ENCODE measurements at regions not wholly inside any gene's neighbourhood (a gene's known extent, or its start where the extent isn't known, plus 50 kb on each side); places are given as distances from the start of the nearest gene placed in this dataset.
"Not testable (repeated sequence)": the region's sequence is repeated elsewhere in the genome, so short reads cannot be mapped to it uniquely, and the experiment has no call there.

DNA sequence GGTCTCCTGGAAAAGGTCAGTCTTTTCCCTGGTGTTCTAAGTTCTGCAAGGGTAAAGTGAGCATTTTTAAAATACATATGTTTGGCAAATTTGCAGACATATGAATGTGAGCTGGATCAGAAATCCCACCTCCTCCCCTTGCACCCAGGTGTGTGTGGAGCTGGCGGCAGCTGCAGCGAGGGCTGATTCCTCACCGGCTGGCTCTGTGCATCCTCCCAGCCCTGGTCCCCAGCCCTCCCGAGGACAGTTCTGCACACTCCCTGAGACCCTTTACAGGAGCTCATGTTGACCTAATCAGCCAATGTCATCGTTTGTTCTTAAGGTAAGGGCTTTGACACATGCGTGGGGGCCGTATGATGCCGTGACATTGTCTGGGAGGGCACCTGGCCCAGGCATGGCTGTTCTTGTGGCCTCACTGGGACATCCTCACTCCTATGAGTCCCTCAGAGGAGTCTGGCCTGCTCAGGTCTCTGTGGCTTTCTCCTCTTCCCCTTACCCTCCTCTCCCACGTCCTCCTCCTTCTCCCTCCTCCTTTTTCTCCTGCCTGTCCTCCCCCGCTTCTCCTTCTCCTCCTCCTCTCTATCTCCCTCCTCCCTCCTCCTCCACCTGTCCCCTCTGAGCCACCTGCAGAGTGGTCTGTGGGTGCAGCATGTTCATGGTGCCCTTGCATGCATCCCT is 289.2 kb upstream of the SFSWAP start:
- DNase-seq = no peak

DNA sequence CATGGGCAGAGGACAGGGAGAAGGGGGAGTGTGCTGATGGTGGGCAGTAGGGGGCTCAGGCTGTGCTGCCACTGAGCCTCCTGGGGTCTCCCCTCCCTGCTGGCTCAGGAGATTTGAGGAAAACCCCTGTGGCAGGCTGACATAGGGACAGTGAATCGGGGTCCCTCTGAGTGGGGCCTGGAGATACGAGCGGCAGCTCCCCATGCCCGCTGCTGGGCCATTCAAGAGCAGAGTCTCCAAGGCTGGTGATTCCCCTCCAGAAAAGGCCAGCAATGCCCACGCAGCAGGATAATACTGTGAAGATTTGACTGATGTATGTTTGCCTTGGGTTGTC is 288.7 kb upstream of the SFSWAP start:
- DNase-seq = no peak

DNA sequence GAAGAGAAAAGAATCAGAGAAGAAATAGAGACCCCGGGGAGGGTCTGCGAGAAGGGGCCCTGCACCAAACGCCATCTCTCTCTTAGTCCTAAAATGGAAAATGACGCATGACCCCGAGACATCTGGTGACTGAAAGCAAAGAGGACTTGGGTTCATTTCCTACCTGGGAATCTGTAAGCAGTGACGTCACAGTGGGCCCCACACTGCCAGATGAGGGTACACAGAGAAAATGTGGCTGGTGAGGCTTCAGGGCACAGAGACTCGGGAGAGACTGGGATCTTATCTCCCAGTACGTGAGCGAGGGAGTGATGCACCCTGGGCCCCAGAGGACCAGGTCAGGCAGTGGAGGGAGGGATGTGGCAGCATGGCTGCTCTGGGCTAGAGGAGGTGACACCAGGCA is 288.1 kb upstream of the SFSWAP start:
- DNase-seq = no peak

DNA sequence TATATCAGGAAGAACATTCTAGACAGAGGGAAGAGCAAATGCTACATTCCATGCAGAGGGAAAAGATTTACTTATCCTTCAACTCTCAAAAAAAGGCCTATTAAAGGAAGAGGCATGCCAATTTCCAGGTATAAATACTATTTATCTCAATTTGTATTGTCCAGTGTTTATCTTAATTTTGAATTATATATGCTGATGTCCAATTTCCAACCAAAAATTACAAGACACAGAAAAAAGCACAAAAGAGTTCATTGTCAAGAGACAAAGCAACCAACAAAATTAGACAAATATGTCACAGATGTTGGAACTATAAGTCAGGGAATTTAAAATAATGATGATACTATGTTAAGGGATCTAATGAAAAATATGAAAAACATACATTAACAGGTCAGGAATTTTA is 286.6 kb upstream of the SFSWAP start:
- DNase-seq = no peak

DNA sequence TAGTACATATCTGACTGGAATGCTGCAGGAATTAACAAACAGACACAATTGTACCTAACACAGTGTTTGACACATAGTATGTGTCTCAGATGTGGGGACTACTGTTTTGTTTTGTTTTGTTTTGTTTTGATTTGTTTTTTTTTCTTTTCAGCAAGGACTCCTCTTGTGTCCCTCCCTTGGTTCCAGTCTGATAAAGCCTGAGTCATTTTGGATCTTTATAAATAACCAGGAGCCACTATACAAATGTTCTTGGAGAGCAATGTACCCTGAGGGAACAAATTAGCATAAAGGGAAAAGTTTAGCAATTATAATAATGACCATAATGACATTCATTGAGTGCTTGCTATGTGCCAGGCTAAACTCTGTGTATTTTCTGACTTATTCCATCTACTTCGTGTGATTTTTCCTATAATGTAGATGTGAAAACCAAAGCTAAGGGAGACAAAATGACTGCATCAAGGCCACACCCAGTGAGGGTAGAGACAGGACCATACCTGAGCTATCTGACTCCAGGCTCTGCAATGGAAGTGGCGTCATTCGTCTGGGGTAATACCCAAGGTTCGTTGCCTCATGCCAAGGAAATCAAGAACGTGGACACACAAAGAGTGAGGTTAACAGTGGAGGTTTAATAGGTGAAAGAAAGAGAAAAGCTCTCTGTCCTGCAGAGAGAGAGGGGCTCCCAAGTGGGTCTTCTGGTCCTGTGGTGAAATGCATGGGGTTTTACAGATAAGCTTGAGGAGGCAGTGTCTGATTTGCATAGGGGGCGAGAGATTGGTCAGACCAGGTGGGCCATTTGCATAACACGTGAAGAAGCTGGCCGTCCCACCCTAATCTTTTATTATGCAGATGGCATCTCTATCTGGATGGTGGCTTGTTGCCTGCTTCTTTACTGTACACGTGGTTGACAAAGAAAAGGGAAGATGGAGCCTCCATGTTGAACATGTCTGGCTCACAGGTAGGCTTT is 285.5 kb upstream of the SFSWAP start:
- no peak for DNase-seq

DNA sequence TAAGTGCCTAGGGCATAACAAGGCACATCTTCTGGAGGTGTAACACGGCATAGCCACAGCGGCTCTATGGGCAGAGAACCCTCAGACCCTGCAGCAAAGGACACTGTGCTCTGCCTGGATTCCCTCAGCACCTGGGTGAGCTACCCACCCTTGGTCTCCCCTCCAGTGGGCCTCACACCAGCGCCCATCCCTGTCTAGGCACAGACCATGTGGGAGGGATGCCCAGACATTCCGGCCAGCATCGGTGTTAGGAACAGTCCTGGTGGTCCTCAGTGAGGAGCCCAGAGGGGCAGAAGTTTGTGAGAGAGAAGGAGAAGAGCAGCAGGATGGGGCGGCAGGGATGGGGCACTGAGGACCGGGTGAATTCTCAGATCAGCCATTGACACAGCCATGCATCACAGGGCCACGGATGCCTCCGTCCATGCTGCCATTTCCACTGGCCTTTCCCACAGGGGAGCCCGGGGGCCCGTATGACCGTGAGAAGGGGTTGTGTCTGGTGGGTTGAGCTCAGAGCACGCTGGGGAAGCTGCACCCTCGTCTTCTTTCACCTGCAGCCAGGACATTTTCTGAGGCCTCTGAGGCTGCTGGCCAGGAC is 282.7 kb upstream of the SFSWAP start:
- no peak for DNase-seq

DNA sequence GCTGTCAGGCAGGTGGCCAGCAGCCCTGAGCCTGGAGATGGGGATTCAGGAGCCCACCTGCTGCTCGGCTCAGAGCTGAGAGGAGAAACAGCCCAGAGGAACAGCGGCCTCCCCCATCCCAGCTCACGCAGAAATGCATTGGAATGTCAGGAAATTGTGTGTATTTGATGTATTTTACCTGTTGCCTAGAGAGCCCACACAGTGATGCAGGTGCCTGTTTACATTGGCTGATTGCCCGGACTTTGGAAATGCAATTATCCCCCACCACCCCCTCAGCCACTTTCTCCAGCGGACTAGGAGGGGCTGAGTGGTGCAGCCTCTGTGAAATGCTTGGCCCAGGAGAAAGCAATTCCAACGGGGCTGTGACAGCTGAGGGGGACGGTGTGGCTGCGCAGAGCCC is 281.7 kb upstream of the SFSWAP start:
- not testable (repeated sequence) for DNase-seq

DNA sequence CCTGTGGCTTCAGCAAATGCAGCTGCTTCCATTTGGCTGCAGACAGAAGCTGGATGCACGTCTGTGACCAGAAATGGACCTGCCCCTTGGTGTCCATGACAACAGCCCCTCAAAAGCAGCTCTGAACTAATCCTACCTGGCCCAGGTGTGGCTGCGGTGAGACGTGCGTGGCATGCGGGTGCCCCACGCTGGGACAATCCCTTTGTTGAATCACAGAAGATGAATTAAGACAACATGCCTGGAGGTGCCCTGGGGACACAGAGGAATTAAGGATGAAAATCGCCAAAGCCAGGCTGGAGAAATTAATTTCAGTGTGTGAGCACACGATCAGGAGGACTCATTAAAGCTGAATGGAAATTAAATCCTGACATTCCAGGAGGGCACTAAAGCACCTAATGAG is 281.2 kb upstream of the SFSWAP start:
- DNase-seq = not testable (repeated sequence)

DNA sequence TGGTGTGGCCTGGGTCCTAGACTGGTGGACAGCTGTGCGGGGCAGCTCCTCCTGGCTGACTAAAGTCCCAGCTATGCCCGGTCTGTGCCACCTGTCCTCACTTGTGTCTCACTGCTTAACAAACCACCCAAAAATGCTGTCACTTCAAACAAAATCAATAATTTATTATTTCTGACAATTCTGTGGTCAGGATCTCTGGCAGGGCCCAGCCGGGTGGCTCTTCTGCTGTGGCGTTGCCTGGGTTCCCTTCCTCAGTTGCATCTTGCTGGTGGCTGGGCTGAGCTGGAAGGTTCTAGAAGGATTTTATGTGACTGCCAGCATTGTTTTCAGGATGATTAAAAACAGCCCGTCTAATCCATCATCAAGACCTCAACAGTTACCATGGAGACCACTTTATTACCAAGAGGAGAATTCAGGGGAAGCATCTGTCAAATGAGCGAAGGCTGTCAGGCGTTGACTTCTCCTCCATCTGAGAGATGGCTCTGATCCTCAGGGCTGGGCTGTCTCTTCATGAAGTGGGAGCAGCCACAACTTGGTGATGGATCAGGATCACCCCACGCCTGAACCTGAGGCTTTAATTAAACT is 280.6 kb upstream of the SFSWAP start:
- no peak for DNase-seq

DNA sequence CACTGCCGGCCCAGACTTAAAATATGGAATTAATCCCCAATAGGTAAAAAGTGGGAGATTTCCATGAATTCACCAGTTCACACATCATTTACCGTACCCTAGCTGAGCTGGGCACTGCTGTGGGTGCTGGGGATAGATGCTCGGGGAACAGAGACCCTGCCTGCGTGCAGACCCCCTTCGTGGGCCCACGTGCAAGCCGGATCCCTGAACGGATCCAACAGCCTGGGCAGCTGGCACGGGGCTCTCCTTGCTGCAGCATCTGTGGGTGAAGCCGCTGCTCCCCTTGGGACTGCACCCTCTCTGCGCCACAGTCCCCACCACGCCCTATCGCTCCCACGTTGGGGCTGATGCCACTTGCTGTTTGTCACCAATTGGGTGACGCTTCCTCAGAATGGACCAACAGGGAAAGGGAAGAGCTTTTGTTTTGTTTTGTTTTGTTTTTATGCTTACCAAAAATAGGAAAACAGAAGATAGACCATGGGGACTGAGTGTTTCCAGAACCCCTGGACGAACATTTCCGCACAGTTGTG is 279.7 kb upstream of the SFSWAP start:
- not testable (repeated sequence) for DNase-seq

DNA sequence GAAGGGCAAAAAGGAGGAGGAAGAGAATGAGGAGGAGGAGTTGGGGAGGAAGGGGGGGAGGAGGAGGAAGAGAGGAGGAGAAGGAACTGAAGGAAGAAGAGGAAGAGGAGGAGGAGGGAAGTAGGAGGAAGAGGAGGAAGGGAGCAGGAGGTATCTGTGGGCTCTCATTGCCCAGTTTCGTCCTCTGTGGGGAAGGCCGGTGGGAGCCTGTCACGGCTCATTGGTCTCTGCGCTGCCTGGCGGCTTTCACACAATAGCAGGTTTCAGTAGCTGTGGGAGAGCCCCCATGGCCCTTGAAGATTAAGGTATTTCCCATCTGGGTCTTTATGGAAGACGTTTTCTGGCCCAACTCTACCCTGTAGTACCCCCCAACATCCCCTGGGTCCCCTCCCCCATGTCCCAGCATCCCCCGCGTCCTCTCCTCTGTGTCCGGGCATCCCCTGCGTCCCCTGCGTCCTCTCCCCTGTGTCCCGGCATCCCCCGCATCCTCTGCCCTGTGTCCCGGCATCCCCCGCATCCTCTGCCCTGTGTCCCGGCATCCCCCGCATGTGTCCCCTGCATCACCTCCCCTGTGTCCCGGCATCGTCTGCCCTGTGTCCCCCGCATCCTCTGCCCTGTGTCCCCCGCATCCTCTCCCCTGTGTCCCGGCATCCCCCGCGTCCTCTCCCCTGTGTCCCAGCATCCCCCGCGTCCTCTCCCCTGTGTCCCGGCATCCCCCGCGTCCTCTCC is 278.2 kb upstream of the SFSWAP start:
- no peak for DNase-seq

DNA sequence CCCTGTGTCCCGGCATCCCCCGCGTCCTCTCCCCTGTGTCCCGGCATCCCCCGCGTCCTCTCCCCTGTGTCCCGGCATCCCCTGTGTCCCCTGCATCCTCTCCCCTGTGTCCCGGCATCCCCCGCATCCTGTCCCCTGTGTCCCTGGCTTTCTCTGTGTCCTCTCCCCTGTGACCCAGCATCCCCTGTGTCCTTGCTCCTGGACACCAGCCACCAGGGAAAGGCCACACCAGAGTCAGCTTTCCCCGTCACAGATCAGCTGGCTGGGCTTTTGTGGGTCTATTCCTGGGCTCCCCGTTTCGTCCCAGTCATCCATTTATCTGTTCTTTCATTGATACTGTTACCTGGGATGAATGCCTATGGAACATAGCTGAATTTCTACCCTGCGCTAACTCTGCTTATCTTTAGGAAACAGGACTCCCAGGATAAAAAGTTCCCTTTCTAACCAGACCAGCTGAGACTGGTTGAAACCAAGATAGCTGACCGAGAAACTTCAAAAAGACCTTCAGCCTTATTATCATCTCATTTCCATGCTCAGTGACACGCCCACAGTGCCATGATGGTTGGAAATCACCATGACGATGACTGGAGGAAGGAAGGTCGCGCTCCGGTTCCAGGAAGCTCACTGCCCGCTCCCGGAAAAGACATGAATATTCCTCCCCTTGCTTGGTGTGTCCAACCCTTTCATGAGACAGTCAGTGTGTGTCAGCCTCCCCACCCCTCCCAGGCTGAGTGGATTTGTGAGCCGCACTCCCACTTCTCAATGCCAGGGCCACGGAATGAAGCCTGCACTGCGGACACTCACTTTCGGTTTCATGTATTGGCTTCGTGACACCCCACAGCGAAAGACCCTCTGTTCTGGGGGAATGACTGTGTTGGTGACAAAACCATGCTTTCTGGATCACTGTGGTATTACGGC is 276.4 kb upstream of the SFSWAP start:
- peak in 1 of 14 donors; percentile 22 for DNase-seq

DNA sequence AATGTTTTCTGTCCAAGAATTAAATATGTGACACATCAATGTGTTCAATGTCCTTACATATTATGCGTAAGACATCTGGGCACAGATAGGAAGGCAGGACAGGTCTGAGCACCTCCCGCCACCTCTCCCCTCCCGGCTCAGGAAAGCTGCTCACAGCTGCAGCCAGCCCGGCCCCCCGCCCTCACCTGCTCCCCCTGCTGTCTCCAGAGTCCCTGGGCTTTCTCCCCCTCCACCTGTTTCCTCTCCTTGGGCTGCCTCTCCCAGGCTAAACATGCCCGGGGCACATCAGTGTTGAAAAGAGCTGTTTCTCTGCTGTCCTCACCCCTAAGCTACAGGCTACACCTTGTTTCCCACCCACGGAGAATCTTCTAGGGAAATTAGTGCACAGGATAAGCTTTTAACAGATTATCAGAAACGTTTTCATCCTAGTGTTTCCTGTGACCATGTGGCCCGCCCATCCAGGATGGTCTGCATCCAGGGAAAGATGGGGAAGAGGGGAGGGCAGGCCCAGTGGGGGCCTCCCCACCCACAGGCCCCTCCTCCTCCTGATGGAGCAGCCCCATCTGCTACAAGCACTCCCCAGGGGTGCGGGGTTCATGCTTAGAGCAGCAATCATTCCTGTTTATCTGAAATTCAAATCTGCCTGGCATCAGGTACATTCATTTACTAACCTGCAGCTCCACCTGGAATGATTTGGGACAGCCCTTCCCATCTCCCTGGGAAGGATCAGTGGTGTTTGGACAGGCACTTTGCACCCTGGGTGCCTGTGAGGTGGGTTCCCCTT is 273.8 kb upstream of the SFSWAP start:
- no peak for DNase-seq

DNA sequence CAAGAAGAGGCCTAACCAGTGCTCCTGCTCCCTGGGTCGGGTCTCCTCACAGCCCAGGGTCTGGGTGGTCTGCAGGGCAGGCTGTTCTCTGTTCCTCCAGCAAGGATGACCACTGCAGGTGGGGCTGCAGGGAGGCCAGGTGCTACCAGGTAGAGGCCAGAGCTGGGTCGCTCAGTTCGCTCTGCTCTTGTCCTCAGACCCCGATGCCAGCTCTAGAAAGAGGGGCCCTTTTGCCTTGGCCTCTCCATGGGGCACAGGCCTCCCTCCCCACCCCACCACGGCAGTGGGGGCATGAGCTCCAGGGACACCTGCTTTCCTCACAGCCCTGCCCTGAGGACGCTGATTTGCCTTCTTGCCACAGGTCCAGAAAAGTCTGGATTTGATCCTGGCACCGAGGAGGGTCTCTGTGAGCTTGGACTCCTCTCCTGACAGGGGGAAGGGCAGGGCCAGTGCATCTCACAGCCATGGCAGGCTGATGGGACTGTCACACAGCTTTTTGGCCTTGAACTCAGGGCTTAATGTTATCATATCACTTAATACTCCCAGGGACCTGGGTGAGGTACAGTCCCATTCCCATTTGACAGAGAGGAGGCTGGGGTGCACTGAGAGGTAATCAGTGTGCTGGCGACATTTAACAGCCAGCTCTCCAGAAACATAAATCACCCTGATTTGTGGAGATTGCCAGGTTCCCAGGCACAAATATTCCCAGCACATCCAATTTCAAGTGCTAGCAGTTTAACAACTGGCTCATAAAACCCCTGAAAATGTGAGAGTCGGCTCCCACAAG is 273.0 kb upstream of the SFSWAP start:
- DNase-seq = no peak

DNA sequence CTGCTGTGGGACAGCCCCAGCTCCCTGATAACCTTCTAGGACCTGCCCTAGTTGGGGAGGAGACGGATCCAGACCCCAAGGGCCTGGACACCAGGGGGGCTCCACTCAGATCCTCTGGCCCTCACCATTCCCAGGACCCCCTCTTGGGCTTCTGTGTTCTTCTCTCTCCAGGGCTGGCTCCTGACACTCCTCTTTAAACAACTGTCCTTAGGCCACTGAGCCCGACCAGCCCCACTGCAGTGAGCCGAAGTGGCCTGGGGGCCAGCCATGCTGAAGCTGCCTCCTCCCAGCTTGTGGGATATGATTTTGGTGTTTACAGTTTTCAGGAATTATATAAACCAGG is 272.4 kb upstream of the SFSWAP start:
- not testable (repeated sequence) for DNase-seq

DNA sequence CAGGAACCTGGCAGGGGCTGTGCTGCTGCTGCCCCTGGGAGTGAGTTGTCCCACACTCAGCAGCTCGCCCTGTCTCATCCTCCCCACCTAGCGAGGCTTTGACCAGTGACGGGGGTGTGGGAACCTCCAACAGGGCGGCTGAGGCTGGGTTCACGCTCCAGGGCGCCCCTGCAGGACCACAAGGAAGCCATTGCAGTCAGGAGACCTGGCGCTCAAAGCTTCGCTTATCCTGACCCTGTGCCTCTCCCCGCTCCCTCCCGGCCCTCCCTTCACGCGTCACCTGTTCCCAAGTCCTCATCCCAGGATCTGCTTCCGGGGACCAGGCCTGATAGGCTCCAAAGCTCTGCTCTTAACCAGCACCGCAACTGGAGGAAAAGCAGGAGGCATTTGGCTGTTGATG is 272.0 kb upstream of the SFSWAP start:
- no peak for DNase-seq

DNA sequence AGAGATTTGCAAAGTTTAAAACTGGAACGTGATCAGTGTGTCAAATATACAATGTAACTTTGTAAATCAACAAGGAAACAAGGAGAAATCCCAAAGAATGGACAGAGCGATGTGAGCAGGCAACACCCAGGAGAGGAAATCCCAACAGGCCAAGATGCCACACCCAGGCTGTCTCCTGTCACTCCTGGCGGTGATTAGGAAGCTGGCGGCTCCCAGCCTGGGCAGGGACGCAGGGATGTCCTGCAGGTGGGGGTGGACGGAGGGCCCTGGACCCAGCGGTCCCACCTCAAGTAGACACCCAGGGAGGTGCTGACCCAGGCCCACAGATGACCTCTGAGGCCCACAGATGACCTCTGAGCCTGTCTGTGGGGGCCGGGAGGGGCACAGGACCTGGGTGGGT is 271.1 kb upstream of the SFSWAP start:
- DNase-seq = not testable (repeated sequence)

DNA sequence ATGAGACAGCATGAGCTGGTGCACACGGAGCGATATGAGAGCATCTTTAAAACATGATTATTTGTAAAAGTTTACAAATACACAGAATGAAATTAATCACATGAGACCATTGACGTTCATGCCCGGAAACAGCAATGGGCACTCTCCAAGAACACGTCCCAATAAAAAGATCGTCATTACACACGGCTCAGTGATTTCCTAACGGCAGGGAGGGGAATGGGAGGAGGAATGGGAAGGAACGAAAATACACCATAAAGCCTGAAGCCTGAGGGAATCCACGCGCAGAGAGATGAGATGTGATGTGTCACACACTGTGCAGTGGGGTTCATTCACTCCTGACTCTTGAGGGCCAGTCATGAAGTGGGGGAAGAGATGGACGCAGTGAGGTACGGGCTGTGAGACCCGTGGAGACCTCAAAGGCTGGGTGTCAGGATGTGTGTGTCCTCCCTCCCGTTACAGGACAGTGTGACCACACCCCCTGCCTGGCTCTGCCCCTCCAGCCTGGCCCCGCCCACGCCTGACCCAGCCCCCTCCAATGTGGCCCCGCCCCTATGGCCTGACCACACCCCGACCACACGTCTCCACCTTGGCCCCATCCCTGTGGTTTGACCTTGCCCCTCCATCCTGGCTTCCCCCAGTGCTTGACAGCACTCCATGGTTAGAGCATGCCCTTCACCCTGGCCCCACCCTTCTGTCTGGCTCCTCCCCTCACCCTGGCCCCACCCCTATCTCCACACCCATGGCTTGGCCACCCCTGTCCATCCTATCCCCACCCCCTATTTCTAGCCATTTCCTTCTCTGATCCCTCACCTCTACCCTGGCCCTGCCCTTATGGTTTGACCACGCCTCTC is 270.5 kb upstream of the SFSWAP start:
- not testable (repeated sequence) for DNase-seq

DNA sequence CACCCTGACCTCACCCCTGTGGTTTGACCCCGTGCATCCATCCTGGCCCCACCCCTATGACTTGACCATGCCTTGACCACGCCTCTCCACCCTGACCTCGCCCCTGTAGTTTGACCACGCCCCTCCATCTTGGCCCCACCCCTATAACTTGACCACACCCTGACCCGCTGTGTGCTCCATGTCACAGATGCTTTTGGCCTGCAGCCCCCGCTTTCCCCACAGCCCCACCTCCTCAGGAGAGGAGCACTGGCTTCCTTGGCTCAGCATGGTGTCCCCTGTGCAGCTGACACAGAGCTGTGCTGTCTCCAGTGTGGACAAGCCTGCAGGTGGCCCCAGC is 269.9 kb upstream of the SFSWAP start:
- no peak for DNase-seq

Data from C1 segment of cervical spinal cord (tissue), 14 donors.